Neural progenitor cell (in vitro differentiated cells): ENCODE measurements at regions not wholly inside any gene's neighbourhood (a gene's known extent, or its start where the extent isn't known, plus 50 kb on each side); places are given as distances from the start of the nearest gene placed in this dataset.

ENCODE experiments used
- DNase-seq: peaks from one replicate; pipeline ENCODE4 v3.0.0-alpha.2; 2016; ENCODE audit warnings: low spot score
- H2AFZ ChIP-seq: fragments of 200-600 bp; sonication (generic); replicated peaks from 2 replicates; pipeline ENCODE4 v1.6.1; 2016; ENCODE audit warnings: antibody characterized with exemption
- H3F3A ChIP-seq: fragments of 200-600 bp; sonication (generic); 2 replicates; pipeline ENCODE4 v1.6.1; 2016; ENCODE audit warnings: antibody characterized with exemption, low read depth
- H3K27ac ChIP-seq: fragments of 200-600 bp; sonication (generic); 2 replicates; pipeline ENCODE4 v1.5.1; 2016; ENCODE audit warnings: mild to moderate bottlenecking
- H3K27me3 ChIP-seq: fragments of 200-600 bp; sonication (generic); 2 replicates; pipeline ENCODE4 v1.6.1; 2016; ENCODE audit warnings: mild to moderate bottlenecking, moderate library complexity
- H3K36me3 ChIP-seq: fragments of 200-600 bp; sonication (generic); 2 replicates; pipeline ENCODE4 v1.5.1; 2016
- H3K4me1 ChIP-seq: fragments of 200-600 bp; sonication (generic); 2 replicates; pipeline ENCODE4 v1.6.1; 2016; ENCODE audit warnings: mixed run types
- H3K4me2 ChIP-seq: fragments of 200-600 bp; sonication (generic); 2 replicates; pipeline ENCODE4 v1.6.1; 2016
- H3K4me3 ChIP-seq: fragments of 200-600 bp; sonication (generic); 2 replicates; pipeline ENCODE4 v1.5.1; 2016
- H3K79me2 ChIP-seq: fragments of 200-600 bp; sonication (generic); 2 replicates; pipeline ENCODE4 v1.6.1; 2016; ENCODE audit warnings: low read depth
- H3K9ac ChIP-seq: fragments of 200-600 bp; sonication (generic); 2 replicates; pipeline ENCODE4 v1.6.1; 2016
- H3K9me3 ChIP-seq: fragments of 200-600 bp; sonication (generic); 2 replicates; pipeline ENCODE4 v1.5.1; 2016; ENCODE audit warnings: low read depth
- H4K20me1 ChIP-seq: fragments of 200-600 bp; sonication (generic); 2 replicates; pipeline ENCODE4 v1.6.1; 2016; ENCODE audit warnings: low read depth
- H3K27ac Mint-ChIP-seq: 3 replicates; pipeline ENCODE4 v1.8.0; 2021; ENCODE audit warnings: mixed read lengths
- H3K27me3 Mint-ChIP-seq: 2 replicates; pipeline ENCODE4 v1.8.0; 2022; ENCODE audit warnings: low read depth, mild to moderate bottlenecking, inconsistent platforms, moderate library complexity, mixed read lengths; ENCODE audit not compliant: insufficient read depth
- H3K36me3 Mint-ChIP-seq: 3 replicates; pipeline ENCODE4 v1.8.0; 2021; ENCODE audit warnings: mixed read lengths
- H3K4me1 Mint-ChIP-seq: 3 replicates; pipeline ENCODE4 v1.8.0; 2021; ENCODE audit warnings: mixed read lengths
- H3K4me3 Mint-ChIP-seq: 3 replicates; pipeline ENCODE4 v1.8.0; 2021; ENCODE audit warnings: mild to moderate bottlenecking, moderate library complexity, mixed read lengths
- H3K9me3 Mint-ChIP-seq: 3 replicates; pipeline ENCODE4 v1.8.0; 2020; ENCODE audit warnings: mixed read lengths
- EZH2 ChIP-seq: fragments of 200-600 bp; sonication (generic); IDR thresholded peaks from 2 replicates; pipeline ENCODE4 v1.6.1; 2017; ENCODE audit warnings: antibody characterized with exemption, mild to moderate bottlenecking, moderate library complexity
- EZH2phosphoT487 ChIP-seq: fragments of 200-600 bp; sonication (generic); IDR thresholded peaks from 2 replicates; pipeline ENCODE4 v1.6.1; 2017; ENCODE audit warnings: antibody characterized with exemption
- TF ChIP-seq, protein P1 (sequence below): fragments of 200-600 bp; sonication (generic); IDR thresholded peaks from 2 replicates; pipeline ENCODE4 v1.5.1; 2017; ENCODE audit warnings: antibody characterized with exemption, mild to moderate bottlenecking

DNA sequence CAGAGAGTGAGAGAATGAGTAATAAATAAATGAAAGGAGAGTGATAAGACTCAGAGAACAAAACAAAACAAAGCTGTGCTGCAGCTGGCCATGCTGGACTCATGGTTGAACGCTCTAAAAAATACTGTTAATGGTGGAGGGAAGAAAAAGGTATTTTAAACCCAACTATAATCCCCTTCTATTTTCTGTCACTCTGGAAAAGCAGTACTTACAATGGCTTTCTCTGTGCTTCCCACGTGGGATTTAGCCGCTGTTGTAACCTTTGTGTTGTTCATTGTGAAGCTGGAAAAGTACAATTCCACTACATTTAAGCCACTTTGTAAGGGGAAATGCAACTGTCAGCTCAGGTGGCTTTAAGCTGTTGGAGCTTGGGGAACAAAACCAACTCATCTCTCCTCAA, 917.7 kb downstream of the IGSF11 start:
- Histone ChIP-seq H3F3A (peaks cover 37% of the 10 kb centered on the region), H2AFZ (no peak overlapping the region), H3K9me3 (no peaks in the 10 kb centered on the region), H3K9ac (no peak overlapping the region), H3K4me3 (no peak overlapping the region), H3K4me2 (peak overlapping the region; percentile 5), H3K4me1 (peaks cover 30% of the 10 kb centered on the region), H4K20me1 (no peaks in the 10 kb centered on the region), H3K27ac (peak overlapping the region; percentile 80), H3K79me2 (no peaks in the 10 kb centered on the region), H3K27me3 (no peaks in the 10 kb centered on the region), H3K36me3 (no peaks in the 10 kb centered on the region)
- TF ChIP-seq, protein P1, sequence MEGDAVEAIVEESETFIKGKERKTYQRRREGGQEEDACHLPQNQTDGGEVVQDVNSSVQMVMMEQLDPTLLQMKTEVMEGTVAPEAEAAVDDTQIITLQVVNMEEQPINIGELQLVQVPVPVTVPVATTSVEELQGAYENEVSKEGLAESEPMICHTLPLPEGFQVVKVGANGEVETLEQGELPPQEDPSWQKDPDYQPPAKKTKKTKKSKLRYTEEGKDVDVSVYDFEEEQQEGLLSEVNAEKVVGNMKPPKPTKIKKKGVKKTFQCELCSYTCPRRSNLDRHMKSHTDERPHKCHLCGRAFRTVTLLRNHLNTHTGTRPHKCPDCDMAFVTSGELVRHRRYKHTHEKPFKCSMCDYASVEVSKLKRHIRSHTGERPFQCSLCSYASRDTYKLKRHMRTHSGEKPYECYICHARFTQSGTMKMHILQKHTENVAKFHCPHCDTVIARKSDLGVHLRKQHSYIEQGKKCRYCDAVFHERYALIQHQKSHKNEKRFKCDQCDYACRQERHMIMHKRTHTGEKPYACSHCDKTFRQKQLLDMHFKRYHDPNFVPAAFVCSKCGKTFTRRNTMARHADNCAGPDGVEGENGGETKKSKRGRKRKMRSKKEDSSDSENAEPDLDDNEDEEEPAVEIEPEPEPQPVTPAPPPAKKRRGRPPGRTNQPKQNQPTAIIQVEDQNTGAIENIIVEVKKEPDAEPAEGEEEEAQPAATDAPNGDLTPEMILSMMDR, result no peak
- Mint-ChIP-seq H3K36me3 (no peaks in the 10 kb centered on the region), H3K27me3 (no peaks in the 10 kb centered on the region), H3K9me3 (no peaks in the 10 kb centered on the region), H3K4me1 (peaks cover 13% of the 10 kb centered on the region), H3K4me3 (no peak overlapping the region), H3K27ac (no peak overlapping the region)
- DNase-seq, result peak; percentile 85

DNA sequence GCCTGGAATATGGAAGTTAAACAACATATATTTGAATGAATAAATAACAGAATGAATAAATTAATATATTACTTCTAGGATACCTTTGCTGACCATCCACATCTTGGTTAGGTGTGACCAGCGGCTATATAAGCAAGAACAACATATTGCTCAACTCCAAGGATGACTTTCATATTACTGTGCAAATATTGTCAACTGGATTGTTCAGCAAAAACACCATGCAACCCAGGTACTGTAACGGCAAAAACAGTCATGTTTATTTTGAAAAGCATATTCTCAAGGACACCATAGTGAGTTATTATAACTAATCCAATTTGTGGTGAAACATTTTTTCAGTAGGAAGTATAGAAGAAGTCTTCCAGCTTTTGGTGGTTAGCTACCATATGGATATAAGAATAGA, 907.9 kb downstream of the IGSF11 start:
- Histone ChIP-seq H3K79me2 (no peaks in the 10 kb centered on the region), H4K20me1 (no peaks in the 10 kb centered on the region), H3K9ac (no peak overlapping the region), H3K4me1 (no peaks in the 10 kb centered on the region), H3K27ac (no peak overlapping the region), H3K36me3 (no peaks in the 10 kb centered on the region), H3K4me3 (no peak overlapping the region), H2AFZ (no peak overlapping the region), H3F3A (no peaks in the 10 kb centered on the region), H3K9me3 (no peaks in the 10 kb centered on the region), H3K4me2 (no peak overlapping the region), H3K27me3 (no peaks in the 10 kb centered on the region)
- Mint-ChIP-seq H3K4me1 (no peaks in the 10 kb centered on the region), H3K27ac (no peak overlapping the region), H3K36me3 (no peaks in the 10 kb centered on the region), H3K9me3 (no peaks in the 10 kb centered on the region), H3K27me3 (no peaks in the 10 kb centered on the region), H3K4me3 (no peak overlapping the region)
- TF ChIP-seq, protein P1, result no peak
- TF ChIP-seq EZH2 (no peak), EZH2phosphoT487 (no peak)
- no peak for DNase-seq

DNA sequence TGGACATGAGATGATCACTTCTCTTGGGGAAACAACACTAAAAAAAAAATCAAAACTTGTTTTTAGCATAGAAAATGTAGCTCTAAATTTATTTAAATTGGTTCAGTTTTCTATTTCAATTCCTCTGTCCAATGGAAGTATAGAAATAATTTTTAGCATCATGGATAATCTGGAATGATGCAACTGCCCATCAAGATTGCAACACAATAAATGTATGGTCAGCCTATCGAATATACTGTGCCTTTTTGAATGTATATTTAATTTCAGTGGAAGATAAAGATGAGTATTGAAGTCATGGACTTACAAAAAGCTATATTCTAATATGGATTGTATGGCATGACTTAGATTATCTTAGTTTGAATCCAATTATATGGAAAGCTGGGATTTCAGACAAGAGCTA, 906.7 kb downstream of the IGSF11 start:
- H3F3A ChIP-seq, result no peaks in the 10 kb centered on the region
- H4K20me1 ChIP-seq, result no peaks in the 10 kb centered on the region
- H3K27me3 ChIP-seq, result no peaks in the 10 kb centered on the region
- TF ChIP-seq EZH2 (no peak), EZH2phosphoT487 (no peak)
- TF ChIP-seq, protein P1, result no peak
- no peaks in the 10 kb centered on the region for H3K36me3 ChIP-seq
- H3K9me3 Mint-ChIP-seq, result no peaks in the 10 kb centered on the region
- H3K36me3 Mint-ChIP-seq, result no peaks in the 10 kb centered on the region
- no peak overlapping the region for H2AFZ ChIP-seq
- no peak for DNase-seq
- H3K9me3 ChIP-seq, result no peaks in the 10 kb centered on the region
- no peaks in the 10 kb centered on the region for H3K79me2 ChIP-seq
- H3K4me2 ChIP-seq, result no peak overlapping the region
- H3K4me1 Mint-ChIP-seq, result no peaks in the 10 kb centered on the region
- no peaks in the 10 kb centered on the region for H3K4me1 ChIP-seq
- H3K27ac Mint-ChIP-seq, result no peak overlapping the region
- H3K4me3 Mint-ChIP-seq, result no peak overlapping the region
- no peak overlapping the region for H3K9ac ChIP-seq
- H3K4me3 ChIP-seq, result no peak overlapping the region
- H3K27me3 Mint-ChIP-seq, result no peaks in the 10 kb centered on the region
- no peak overlapping the region for H3K27ac ChIP-seq

DNA sequence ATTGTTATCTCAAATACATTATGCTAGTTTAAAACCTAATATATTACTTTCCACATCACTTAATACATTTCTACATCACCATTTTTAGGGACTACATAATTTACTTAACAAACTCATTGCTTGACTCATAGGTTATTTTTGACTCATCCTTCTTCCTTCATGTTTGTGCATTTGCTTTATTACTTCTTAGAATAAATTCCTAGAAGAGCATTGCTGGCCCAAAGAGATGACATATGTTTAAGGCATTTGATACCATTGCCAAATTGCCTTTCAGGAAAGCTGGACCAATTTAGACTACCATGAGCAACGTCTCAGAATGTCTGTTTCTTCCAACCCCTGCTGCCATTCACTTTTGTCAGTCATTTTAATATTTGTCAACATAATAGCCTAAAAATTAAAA, 905.8 kb downstream of the IGSF11 start:
- no peaks in the 10 kb centered on the region for H3K36me3 ChIP-seq
- Mint-ChIP-seq H3K27ac (no peak overlapping the region), H3K4me1 (no peaks in the 10 kb centered on the region), H3K27me3 (no peaks in the 10 kb centered on the region), H3K9me3 (no peaks in the 10 kb centered on the region), H3K36me3 (no peaks in the 10 kb centered on the region), H3K4me3 (no peak overlapping the region)
- DNase-seq, result no peak
- H3F3A ChIP-seq, result no peaks in the 10 kb centered on the region
- no peak overlapping the region for H2AFZ ChIP-seq
- H3K4me2 ChIP-seq, result no peak overlapping the region
- H3K4me3 ChIP-seq, result no peak overlapping the region
- no peaks in the 10 kb centered on the region for H3K79me2 ChIP-seq
- no peak overlapping the region for H3K9ac ChIP-seq
- H3K27me3 ChIP-seq, result no peaks in the 10 kb centered on the region
- no peaks in the 10 kb centered on the region for H3K9me3 ChIP-seq
- H4K20me1 ChIP-seq, result no peaks in the 10 kb centered on the region
- H3K4me1 ChIP-seq, result no peaks in the 10 kb centered on the region
- no peak overlapping the region for H3K27ac ChIP-seq
- TF ChIP-seq EZH2phosphoT487, result no peak
- TF ChIP-seq, protein P1, result no peak
- no peak for TF ChIP-seq EZH2
